DOHH2 (cell line): ENCODE measurements at regions not wholly inside any gene's neighbourhood (a gene's known extent, or its start where the extent isn't known, plus 50 kb on each side); places are given as distances from the start of the nearest gene placed in this dataset.

Experiments
- CTCF ChIP-seq: fragments of 200-600 bp; sonication (generic); IDR thresholded peaks from one replicate; pipeline ENCODE4 v1.5.1; 2014; ENCODE audit warnings: antibody characterized with exemption, mild to moderate bottlenecking, low read depth, low read length; ENCODE audit not compliant: poor library complexity, severe bottlenecking
- EZH2phosphoT487 ChIP-seq: fragments of 200-600 bp; sonication (generic); IDR thresholded peaks from 2 replicates; pipeline ENCODE4 v1.6.1; 2017; ENCODE audit warnings: borderline replicate concordance, mild to moderate bottlenecking, antibody characterized with exemption, low read length, moderate library complexity, mixed read lengths

DNA sequence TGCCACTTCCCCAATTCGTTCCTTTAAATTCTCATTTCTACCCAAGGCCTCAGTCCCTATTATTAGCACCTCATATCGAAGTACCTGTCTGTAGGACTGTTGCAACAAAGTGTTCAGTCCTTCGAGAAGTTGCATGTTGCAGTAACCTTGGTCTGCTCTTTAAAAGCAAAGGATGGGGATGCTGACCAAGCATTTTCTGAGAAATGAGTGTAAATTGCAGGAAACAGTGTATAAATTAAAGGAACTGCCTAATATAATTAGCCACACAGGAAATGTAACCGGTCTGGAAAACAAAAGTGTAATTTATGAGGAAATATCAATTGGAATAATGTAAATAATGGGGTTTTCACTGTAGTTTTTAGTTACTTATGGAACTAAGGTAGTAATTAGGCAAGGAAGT is 261.9 kb upstream of the ARID1B start:
- TF ChIP-seq CTCF (no peak), EZH2phosphoT487 (no peak)
